Aorta (tissue), 5 donors: ENCODE measurements at regions not wholly inside any gene's neighbourhood (a gene's known extent, or its start where the extent isn't known, plus 50 kb on each side); places are given as distances from the start of the nearest gene placed in this dataset.

Experiments
- ATAC-seq: fragments of 200-7000 bp; cut with Tn5 transposase; one replicate; pipeline ENCODE4 v1.9.1; 2022; ENCODE audit warnings: moderate library complexity; ENCODE audit not compliant: low FRiP score
- DNase-seq, 2 donors: peaks; one replicate each; pipeline ENCODE4 v3.0.0-alpha.2; 2020
- H3K27ac ChIP-seq, 2 donors: one replicate each; pipeline ENCODE4 v1.5.1; 2013; ENCODE audit warnings: low read length in 2 of 2, mild to moderate bottlenecking in 2 of 2, moderate library complexity in 2 of 2, control low read depth in 1 of 2, inconsistent platforms in 1 of 2, low read depth in 1 of 2
- H3K27me3 ChIP-seq, 2 donors: one replicate each; pipeline ENCODE4 v1.6.1; 2013; ENCODE audit warnings: control low read depth in 1 of 2, low read length in 1 of 2, mild to moderate bottlenecking in 1 of 2, moderate library complexity in 1 of 2; ENCODE audit not compliant: insufficient read depth in 2 of 2, control insufficient read depth in 1 of 2
- H3K36me3 ChIP-seq, 2 donors: one replicate each; pipeline ENCODE4 v1.6.1; 2013; ENCODE audit warnings: control low read depth in 1 of 2, low read length in 1 of 2, mild to moderate bottlenecking in 1 of 2; ENCODE audit not compliant: insufficient read depth in 2 of 2, control insufficient read depth in 1 of 2
- H3K4me1 ChIP-seq, 2 donors: one replicate each; pipeline ENCODE4 v1.6.1; 2013; ENCODE audit warnings: low read length in 2 of 2, control low read depth in 1 of 2, mild to moderate bottlenecking in 1 of 2, moderate library complexity in 1 of 2; ENCODE audit not compliant: insufficient read depth in 2 of 2, control insufficient read depth in 1 of 2
- H3K4me3 ChIP-seq, 2 donors: one replicate each; pipeline ENCODE4 v1.5.1; 2013; ENCODE audit warnings: low read length in 2 of 2, control low read depth in 1 of 2, mild to moderate bottlenecking in 1 of 2
- H3K9me3 ChIP-seq: one replicate; pipeline ENCODE4 v1.6.1; 2013; ENCODE audit warnings: mild to moderate bottlenecking, low read length; ENCODE audit not compliant: control insufficient read depth
- WGBS, 2 donors: extraction: QIAGEN DNeasy Blood & Tissue Kit; methylation state at CpG; one replicate each; pipeline ENCODE4 v1.1.7; 2013; 5-methylcytosine and 5-hydroxymethylcytosine counted together
- intact Hi-C, 2 donors: fragments of 100-400 bp; cut with DNase I; formaldehyde crosslinking; loops; one replicate each; pipeline versions ENCODE4 v1.14.2 to v1.15.0; 2022
- donor health status: healthy with polysubstance abuse.
- donor health status: Bipolar disorder and iron deficiency.
- donor health status: DM: no; HTN: no; CAD: no.
- donor health status: DM: no; HTN: no; CAD: no.
- donor health status: DM: yes; HTN: yes; CAD: no.

DNA sequence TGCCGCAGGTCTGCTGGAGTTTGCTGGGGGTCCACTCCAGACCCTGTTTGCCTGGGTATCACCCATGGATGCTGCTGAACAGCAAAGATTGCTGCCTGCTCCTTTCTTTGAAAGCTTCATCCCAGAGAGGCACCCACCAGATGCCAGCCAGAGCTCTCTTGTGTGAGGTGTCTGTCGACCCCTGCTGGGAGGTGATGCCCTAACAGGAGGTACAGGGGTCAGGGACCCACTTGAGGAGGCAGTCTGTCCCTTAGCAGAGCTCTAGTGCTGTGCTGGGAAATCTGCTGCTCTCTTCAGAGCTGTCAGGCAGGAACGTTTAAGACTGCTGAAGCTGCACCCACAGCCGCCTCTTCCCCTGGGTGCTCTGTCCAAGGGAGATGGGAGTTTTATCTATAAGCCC, 162.7 kb downstream of the NAF1 start:
- intact Hi-C loops = no loop called here
- H3K27me3 ChIP-seq = no peaks in the 10 kb centered on the region
- H3K4me1 ChIP-seq = no peaks in the 10 kb centered on the region
- ATAC-seq (no peak), DNase-seq (no peak)
- H3K27ac ChIP-seq = no peak overlapping the region
- 74 to 76% methylated on average over 4 of the region's 4 CpGs for WGBS, 2 donors
- no peak overlapping the region for H3K4me3 ChIP-seq
- no peaks in the 10 kb centered on the region for H3K36me3 ChIP-seq
- no peaks in the 10 kb centered on the region for H3K9me3 ChIP-seq

DNA sequence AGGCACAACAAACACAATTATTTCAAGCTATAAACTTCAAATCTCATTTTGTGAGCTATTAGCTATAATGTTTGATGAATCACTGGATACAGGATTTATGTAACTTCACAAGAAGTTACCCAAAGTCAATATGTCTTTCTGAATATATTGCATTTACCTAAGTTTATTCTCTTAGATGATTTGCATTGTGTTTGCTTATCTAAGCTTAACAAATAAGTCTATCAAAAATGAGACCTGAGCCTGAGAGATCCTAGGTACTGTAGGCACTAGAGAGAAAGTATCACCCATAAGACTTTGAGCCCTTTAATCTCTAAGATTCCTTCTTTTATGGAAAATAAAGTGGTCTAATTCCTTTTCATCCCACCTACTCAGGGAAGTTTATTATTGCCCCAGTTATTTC, 178.2 kb downstream of the NAF1 start:
- no peaks in the 10 kb centered on the region for H3K27me3 ChIP-seq
- no peaks in the 10 kb centered on the region for H3K9me3 ChIP-seq
- H3K36me3 ChIP-seq = no peaks in the 10 kb centered on the region
- ATAC-seq (no peak), DNase-seq (no peak)
- no peak overlapping the region for H3K27ac ChIP-seq
- no peaks in the 10 kb centered on the region for H3K4me1 ChIP-seq
- intact Hi-C loops = no loop called here
- H3K4me3 ChIP-seq = no peak overlapping the region

DNA sequence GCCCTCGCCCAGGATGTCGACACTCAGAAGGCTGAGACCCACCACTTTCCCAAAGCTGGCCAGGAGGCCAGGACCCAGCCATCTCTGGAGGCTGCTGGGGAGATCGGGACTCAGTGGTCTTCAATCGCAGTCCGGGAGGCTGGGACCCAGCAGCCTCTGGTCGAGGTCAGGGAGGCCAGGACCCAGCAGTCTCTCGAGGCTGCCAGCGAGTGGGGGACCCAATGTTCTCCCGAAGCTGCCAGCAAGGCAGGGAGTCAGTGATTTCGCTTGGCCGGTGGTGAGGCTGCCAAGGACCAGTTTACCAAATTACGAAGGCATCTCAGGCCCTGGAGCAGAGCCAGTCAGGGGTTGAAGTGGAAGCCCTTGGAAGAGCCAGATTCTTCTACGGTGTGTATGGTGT, 181.6 kb downstream of the NAF1 start:
- Histone ChIP-seq H3K4me3 (no peak overlapping the region), H3K9me3 (no peaks in the 10 kb centered on the region), H3K27me3 (no peaks in the 10 kb centered on the region), H3K27ac (no peak overlapping the region), H3K36me3 (no peaks in the 10 kb centered on the region), H3K4me1 (no peaks in the 10 kb centered on the region)
- WGBS, 2 donors = 83 to 91% methylated on average over 13 of the region's 13 CpGs
- ATAC-seq (no peak), DNase-seq (peak in 1 of 2 donors; percentile 63)
- intact Hi-C loops = no loop called here

DNA sequence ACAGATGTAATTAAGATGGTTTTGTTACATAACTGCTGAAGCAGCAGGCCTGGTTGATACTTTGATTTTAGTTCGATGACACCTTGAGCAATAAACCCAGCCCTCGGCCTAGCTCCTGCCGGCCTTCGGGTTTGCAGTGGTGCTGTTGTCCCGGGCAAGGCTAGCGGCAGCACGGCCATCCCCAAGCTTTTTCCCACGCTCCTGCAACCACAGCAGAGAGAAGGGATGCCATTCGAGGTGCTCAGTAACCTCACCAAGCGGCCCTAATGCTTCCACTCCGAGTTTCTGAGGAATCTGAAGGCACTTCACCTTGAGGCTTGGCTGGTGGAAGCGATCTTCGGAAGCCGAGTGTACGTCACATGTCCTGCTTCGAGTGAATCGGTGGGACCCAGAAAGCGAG, 182.1 kb downstream of the NAF1 start:
- Histone ChIP-seq H3K4me3 (no peak overlapping the region), H3K36me3 (no peaks in the 10 kb centered on the region), H3K4me1 (no peaks in the 10 kb centered on the region), H3K27me3 (no peaks in the 10 kb centered on the region), H3K27ac (no peak overlapping the region), H3K9me3 (no peaks in the 10 kb centered on the region)
- DNase-seq = peak in 1 of 2 donors; percentile 57
- ATAC-seq = no peak
- WGBS, 2 donors = 84 to 94% methylated on average over 18 of the region's 18 CpGs
- intact Hi-C loops = no loop called here

- intact Hi-C loops = no loop called here
- no peak for ATAC-seq
- H3K27ac ChIP-seq = no peak overlapping the region
- no peaks in the 10 kb centered on the region for H3K27me3 ChIP-seq
- no peak overlapping the region for H3K4me3 ChIP-seq
- H3K9me3 ChIP-seq = no peaks in the 10 kb centered on the region
- no peaks in the 10 kb centered on the region for H3K4me1 ChIP-seq
- H3K36me3 ChIP-seq = no peaks in the 10 kb centered on the region
- DNase-seq = no peak
- 88 to 93% methylated on average over 2 of the region's 2 CpGs for WGBS, 2 donors
These were observed 184.9 kb downstream of the NAF1 start for GRCh38 chr4:162981823-162982222.

DNA sequence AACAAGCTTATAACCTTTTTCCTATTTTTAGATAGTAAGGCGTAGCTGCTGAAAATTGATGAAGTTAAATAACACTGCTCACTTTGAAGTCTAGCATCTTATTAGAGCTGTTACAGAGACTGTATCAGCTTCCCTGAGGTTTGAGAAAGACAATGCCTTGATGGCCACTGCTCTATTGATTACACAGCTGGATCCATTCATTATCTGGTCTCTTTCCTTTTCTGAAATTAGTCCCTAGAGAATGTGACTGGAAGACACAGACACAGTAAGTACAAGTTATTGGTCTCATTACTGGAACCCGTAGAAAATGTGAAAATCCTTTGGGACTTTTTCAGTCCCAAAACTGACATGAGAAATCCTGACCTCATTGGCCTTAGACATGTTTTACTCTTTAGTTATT, 188.3 kb downstream of the NAF1 start:
- no peaks in the 10 kb centered on the region for H3K9me3 ChIP-seq
- H3K27me3 ChIP-seq = no peaks in the 10 kb centered on the region
- DNase-seq (no peak), ATAC-seq (no peak)
- intact Hi-C loops = no loop called here
- no peak overlapping the region for H3K27ac ChIP-seq
- H3K4me3 ChIP-seq = no peak overlapping the region
- no peaks in the 10 kb centered on the region for H3K36me3 ChIP-seq
- H3K4me1 ChIP-seq = no peaks in the 10 kb centered on the region
- WGBS, 2 donors = 62 to 78% methylated on average over 2 of the region's 2 CpGs

DNA sequence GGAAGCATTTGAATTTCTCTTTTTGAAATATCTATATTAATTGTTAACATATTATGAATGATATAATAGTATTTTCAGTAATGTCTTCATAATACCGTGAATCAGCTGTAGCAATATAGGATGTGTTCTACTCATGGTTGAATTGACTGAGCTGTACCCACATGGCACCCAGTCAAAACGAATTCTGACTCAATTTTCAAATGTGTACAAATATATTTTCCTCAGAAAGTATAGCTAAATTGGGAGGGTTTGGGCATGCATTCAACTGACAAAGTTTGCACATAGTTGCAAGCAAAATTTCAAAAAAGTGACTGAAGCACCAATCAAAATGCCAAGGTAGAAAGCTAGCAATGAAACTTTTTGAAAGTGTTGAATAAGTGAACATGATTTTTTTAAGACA, 188.9 kb downstream of the NAF1 start:
- 62 to 63% methylated on average over 2 of the region's 2 CpGs for WGBS, 2 donors
- H3K36me3 ChIP-seq = no peaks in the 10 kb centered on the region
- ATAC-seq = no peak
- no peak for DNase-seq
- no peak overlapping the region for H3K4me3 ChIP-seq
- no peaks in the 10 kb centered on the region for H3K4me1 ChIP-seq
- no peaks in the 10 kb centered on the region for H3K27me3 ChIP-seq
- no peak overlapping the region for H3K27ac ChIP-seq
- no peaks in the 10 kb centered on the region for H3K9me3 ChIP-seq
- intact Hi-C loops = no loop called here

DNA sequence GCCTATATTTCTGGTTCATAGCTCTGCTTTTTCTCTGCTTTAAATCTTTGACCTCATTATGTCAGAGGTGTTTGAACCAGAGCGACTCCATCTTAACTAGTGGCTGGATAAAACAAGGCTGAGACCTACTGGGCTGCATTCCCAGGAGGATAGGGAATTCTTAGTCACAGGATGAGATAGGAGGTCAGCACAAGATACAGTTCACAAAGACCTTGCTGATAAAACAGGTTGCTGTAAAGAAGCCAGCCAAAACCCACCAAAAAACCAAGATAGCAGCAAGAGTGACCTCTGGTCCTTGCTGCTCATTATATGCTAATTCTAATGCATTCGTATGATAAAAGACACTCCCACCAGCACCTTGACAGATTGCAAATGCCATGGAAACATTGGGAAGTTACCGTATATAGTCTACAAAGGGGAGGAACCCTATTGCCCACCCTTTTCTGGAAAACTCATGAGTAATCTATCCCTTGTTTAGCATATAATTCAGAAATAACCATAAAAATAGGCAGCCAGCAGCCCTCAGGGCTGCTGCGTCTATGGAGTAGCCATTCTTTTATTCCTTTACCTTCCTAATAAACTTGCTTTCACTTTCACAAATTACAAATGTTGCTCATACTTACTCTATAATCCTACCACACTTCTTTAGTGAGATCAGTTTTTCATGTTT, 193.9 kb downstream of the NAF1 start:
- 89 to 92% methylated on average over 4 of the region's 4 CpGs for WGBS, 2 donors

DNA sequence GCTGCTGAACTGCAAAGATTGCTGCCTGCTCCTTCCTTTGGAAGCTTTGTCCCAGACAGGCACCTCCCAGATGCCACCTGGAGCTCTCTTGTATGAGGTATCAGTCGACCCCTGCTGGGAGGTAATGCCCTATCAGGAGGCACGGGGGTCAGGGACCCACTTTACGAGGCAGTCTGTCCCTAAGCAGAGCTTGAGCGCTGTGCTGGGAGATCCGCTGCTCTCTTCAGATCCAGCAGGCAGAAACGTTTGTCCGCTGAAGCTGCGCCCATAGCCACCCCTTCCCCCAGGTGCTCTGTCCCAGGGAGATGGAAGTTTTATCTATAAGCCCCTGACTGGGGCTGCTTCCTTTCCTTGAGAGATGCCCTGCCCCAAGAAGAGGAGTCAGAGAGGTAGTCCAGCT, 197.5 kb downstream of the NAF1 start:
- H3K36me3 ChIP-seq = no peaks in the 10 kb centered on the region
- intact Hi-C loops = no loop called here
- no peak overlapping the region for H3K27ac ChIP-seq
- no peaks in the 10 kb centered on the region for H3K4me1 ChIP-seq
- DNase-seq (no peak), ATAC-seq (no peak)
- WGBS, 2 donors = 87 to 91% methylated on average over 8 of the region's 8 CpGs
- no peaks in the 10 kb centered on the region for H3K27me3 ChIP-seq
- H3K9me3 ChIP-seq = no peaks in the 10 kb centered on the region
- no peak overlapping the region for H3K4me3 ChIP-seq

More for the DNA sequence above, 193.9 kb downstream of the NAF1 start:
- no peak overlapping the region for H3K27ac ChIP-seq
- H3K36me3 ChIP-seq = no peaks in the 10 kb centered on the region
- H3K4me1 ChIP-seq = no peaks in the 10 kb centered on the region
- no peak overlapping the region for H3K4me3 ChIP-seq
- ATAC-seq (no peak), DNase-seq (no peak)
- H3K27me3 ChIP-seq = no peaks in the 10 kb centered on the region
- intact Hi-C loops = no loop called here
- H3K9me3 ChIP-seq = no peaks in the 10 kb centered on the region
